ENCODE measurements at regions not wholly inside any gene's neighbourhood (a gene's known extent, or its start where the extent isn't known, plus 50 kb on each side); places are given as distances from the start of the nearest gene placed in this dataset.

GRCh38 chr3:72516361-72516760 is 331.9 kb downstream of the SHQ1 start:
- TF ChIP-seq, protein P1, sequence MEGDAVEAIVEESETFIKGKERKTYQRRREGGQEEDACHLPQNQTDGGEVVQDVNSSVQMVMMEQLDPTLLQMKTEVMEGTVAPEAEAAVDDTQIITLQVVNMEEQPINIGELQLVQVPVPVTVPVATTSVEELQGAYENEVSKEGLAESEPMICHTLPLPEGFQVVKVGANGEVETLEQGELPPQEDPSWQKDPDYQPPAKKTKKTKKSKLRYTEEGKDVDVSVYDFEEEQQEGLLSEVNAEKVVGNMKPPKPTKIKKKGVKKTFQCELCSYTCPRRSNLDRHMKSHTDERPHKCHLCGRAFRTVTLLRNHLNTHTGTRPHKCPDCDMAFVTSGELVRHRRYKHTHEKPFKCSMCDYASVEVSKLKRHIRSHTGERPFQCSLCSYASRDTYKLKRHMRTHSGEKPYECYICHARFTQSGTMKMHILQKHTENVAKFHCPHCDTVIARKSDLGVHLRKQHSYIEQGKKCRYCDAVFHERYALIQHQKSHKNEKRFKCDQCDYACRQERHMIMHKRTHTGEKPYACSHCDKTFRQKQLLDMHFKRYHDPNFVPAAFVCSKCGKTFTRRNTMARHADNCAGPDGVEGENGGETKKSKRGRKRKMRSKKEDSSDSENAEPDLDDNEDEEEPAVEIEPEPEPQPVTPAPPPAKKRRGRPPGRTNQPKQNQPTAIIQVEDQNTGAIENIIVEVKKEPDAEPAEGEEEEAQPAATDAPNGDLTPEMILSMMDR (IDR thresholded peaks at IDR 0.05) = no peak
- TF ChIP-seq POLR2AphosphoS5 (IDR thresholded peaks at IDR 0.05; ENCODE audit: insufficient read depth in 1 of 2, low read depth in 1 of 2) (no peak), POLR2A (IDR thresholded peaks at IDR 0.05) (no peak)

Data from vagina (tissue), 2 donors.